ENCODE measurements at regions not wholly inside any gene's neighbourhood (a gene's known extent, or its start where the extent isn't known, plus 50 kb on each side); places are given as distances from the start of the nearest gene placed in this dataset.

- H3K27me3 Mint-ChIP-seq (ENCODE audit: low read depth), result peaks cover 9% of the 10 kb centered on the region
- peaks cover 9% of the 10 kb centered on the region for H3K9me3 Mint-ChIP-seq
- no peaks in the 10 kb centered on the region for H3K36me3 Mint-ChIP-seq (ENCODE audit: low read depth)
- H3K4me3 Mint-ChIP-seq, result no peak overlapping the region
- TF ChIP-seq CTCF (IDR thresholded peaks at IDR 0.05; ENCODE audit: unreplicated experiment in 3 of 3), result no peak
- peak overlapping the region in 2 of 3 experiments; percentile 84 to 90 for H3K27ac Mint-ChIP-seq
- no peaks in the 10 kb centered on the region for H3K4me1 Mint-ChIP-seq
Measured at GRCh38 chr6:1251198-1252155, 60.4 kb upstream of the FOXQ1 start.

- Mint-ChIP-seq H3K36me3 (ENCODE audit: low read depth) (no peaks in the 10 kb centered on the region), H3K4me1 (no peaks in the 10 kb centered on the region), H3K4me3 (peak overlapping the region in 1 of 3 experiments; percentile 31)
Measured at GRCh38 chr6:1250489-1251197, 61.3 kb upstream of the FOXQ1 start.

GRCh38 chr6:1247894-1248293, 64.0 kb upstream of the FOXQ1 start:
- Mint-ChIP-seq H3K27ac (no peak overlapping the region), H3K9me3 (peaks cover 9% of the 10 kb centered on the region), H3K4me3 (no peak overlapping the region), H3K27me3 (ENCODE audit: low read depth) (peaks cover 15% of the 10 kb centered on the region), H3K36me3 (ENCODE audit: low read depth) (no peaks in the 10 kb centered on the region), H3K4me1 (no peaks in the 10 kb centered on the region)
- TF ChIP-seq CTCF (IDR thresholded peaks at IDR 0.05; ENCODE audit: unreplicated experiment in 3 of 3), result no peak

More at GRCh38 chr6:1250489-1251197, 61.3 kb upstream of the FOXQ1 start:
- H3K27ac Mint-ChIP-seq, result peak overlapping the region in 2 of 3 experiments; percentile 84 to 90
- peaks cover 9% of the 10 kb centered on the region for H3K9me3 Mint-ChIP-seq
- TF ChIP-seq CTCF (IDR thresholded peaks at IDR 0.05; ENCODE audit: unreplicated experiment in 3 of 3), result no peak
- peaks cover 9% of the 10 kb centered on the region for H3K27me3 Mint-ChIP-seq (ENCODE audit: low read depth)

GRCh38 chr6:1247056-1247455, 64.8 kb upstream of the FOXQ1 start:
- TF ChIP-seq CTCF (IDR thresholded peaks at IDR 0.05; ENCODE audit: unreplicated experiment in 3 of 3), result no peak
- Mint-ChIP-seq H3K9me3 (peaks cover 9% of the 10 kb centered on the region), H3K27me3 (ENCODE audit: low read depth) (peaks cover 18% of the 10 kb centered on the region), H3K27ac (no peak overlapping the region), H3K4me3 (no peak overlapping the region), H3K4me1 (no peaks in the 10 kb centered on the region), H3K36me3 (ENCODE audit: low read depth) (no peaks in the 10 kb centered on the region)

- Mint-ChIP-seq H3K27ac (no peak overlapping the region), H3K27me3 (ENCODE audit: low read depth) (peaks cover 21% of the 10 kb centered on the region), H3K9me3 (peaks cover 9% of the 10 kb centered on the region), H3K36me3 (ENCODE audit: low read depth) (no peaks in the 10 kb centered on the region), H3K4me3 (no peak overlapping the region), H3K4me1 (no peaks in the 10 kb centered on the region)
- TF ChIP-seq CTCF (IDR thresholded peaks at IDR 0.05; ENCODE audit: unreplicated experiment in 3 of 3), result no peak
Measured at GRCh38 chr6:1244941-1245340, 67.0 kb upstream of the FOXQ1 start.

All from nephron (organoid).